Effector memory CD8-positive, alpha-beta T cell (primary cell): ENCODE measurements at regions not wholly inside any gene's neighbourhood (a gene's known extent, or its start where the extent isn't known, plus 50 kb on each side); places are given as distances from the start of the nearest gene placed in this dataset.
"Not testable (repeated sequence)": the region's sequence is repeated elsewhere in the genome, so short reads cannot be mapped to it uniquely, and the experiment has no call there.

ENCODE experiments used
- ATAC-seq: fragments of 150-1000 bp; cut with Tn5 transposase; replicated peaks from 2 replicates; pipeline ENCODE4 v1.10.0; 2021; ENCODE audit warnings: mild to moderate bottlenecking, moderate library complexity
- DNase-seq, 3 experiments: peaks; one replicate each; pipeline ENCODE4 v3.0.0; 2021
- H3K27ac Mint-ChIP-seq, 2 donors: one replicate each; pipeline ENCODE4 v1.8.0; 2022; ENCODE audit warnings: mild to moderate bottlenecking in 2 of 2, mixed read lengths in 2 of 2, moderate library complexity in 2 of 2
- H3K27me3 Mint-ChIP-seq, 2 donors: one replicate each; pipeline ENCODE4 v1.8.0; 2022; ENCODE audit warnings: mixed read lengths in 2 of 2
- H3K36me3 Mint-ChIP-seq: one replicate; pipeline ENCODE4 v1.8.0; 2022; ENCODE audit warnings: mild to moderate bottlenecking, moderate library complexity, mixed read lengths; ENCODE audit not compliant: insufficient read depth
- H3K4me1 Mint-ChIP-seq, 2 donors: one replicate each; pipeline ENCODE4 v1.8.0; 2022; ENCODE audit warnings: low read depth in 2 of 2, mixed read lengths in 2 of 2
- H3K4me3 Mint-ChIP-seq, 2 donors: one replicate each; pipeline ENCODE4 v1.8.0; 2022; ENCODE audit warnings: mild to moderate bottlenecking in 2 of 2, mixed read lengths in 2 of 2, moderate library complexity in 2 of 2
- H3K9me3 Mint-ChIP-seq, 2 donors: one replicate each; pipeline ENCODE4 v1.8.0; 2022; ENCODE audit warnings: mixed read lengths in 2 of 2

DNA sequence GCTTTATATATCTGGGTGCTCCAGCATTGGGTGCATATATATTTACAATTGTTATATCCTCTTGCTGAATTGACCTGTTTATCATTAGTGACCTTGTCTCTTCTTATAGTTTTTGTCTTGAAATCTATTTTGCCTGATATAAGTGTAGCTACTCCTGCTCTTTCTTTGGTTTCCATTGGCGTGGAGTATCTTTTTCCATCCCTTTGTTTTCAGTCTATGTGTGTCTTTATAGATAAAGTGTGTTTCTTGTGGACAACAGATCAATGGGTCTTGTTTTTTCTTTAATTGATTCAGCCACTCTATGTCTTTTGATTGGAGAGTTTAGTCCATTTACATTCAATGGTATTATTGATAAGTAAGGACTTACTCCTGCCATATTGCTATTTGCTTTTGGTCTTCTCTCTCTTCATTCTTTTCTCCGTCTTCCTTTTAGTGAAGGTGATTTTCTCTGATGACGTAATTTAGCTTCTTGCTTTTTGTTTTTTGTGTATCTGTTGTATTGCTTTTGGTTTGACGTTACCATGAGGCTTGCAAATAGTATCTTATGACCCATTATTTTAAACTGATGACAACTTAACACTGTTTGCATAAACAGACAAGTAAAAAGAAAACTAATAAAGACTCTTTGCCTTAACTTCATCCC is 347.6 kb downstream of the TMEM121 start:
- H3K27me3 Mint-ChIP-seq, result peaks cover 33 to 57% of the 10 kb centered on the region in 2 donors
- H3K9me3 Mint-ChIP-seq, result no peaks in the 10 kb centered on the region
- H3K27ac Mint-ChIP-seq, result no peak overlapping the region
- H3K4me1 Mint-ChIP-seq, result no peaks in the 10 kb centered on the region
- DNase-seq (no peak), ATAC-seq (no peak)
- H3K4me3 Mint-ChIP-seq, result no peak overlapping the region
- H3K36me3 Mint-ChIP-seq, result no peaks in the 10 kb centered on the region

DNA sequence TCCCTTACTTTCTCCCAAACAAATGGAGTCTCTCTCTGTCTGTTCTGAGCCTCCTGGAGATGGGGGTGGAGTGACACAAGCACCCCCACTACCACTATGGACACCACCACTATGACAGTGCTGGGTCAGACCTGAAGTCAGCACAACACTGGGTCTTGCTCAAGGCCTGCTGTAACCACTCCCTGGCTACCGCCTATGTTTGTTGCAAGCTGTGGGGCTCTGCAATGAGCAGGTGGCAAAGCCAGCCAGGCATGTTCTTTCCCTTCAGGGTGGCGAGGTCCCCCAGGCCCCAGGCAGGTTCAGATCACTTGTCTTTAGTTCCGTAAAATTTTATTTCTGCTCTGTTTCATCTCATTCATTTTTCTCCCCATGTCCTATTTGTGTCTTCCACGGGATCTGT is 349.8 kb downstream of the TMEM121 start:
- H3K4me1 Mint-ChIP-seq, result no peaks in the 10 kb centered on the region
- H3K36me3 Mint-ChIP-seq, result no peaks in the 10 kb centered on the region
- no peak overlapping the region for H3K4me3 Mint-ChIP-seq
- no peaks in the 10 kb centered on the region for H3K9me3 Mint-ChIP-seq
- H3K27ac Mint-ChIP-seq, result no peak overlapping the region
- ATAC-seq (no peak), DNase-seq (no peak)
- H3K27me3 Mint-ChIP-seq, result peaks cover 39 to 69% of the 10 kb centered on the region in 2 donors

DNA sequence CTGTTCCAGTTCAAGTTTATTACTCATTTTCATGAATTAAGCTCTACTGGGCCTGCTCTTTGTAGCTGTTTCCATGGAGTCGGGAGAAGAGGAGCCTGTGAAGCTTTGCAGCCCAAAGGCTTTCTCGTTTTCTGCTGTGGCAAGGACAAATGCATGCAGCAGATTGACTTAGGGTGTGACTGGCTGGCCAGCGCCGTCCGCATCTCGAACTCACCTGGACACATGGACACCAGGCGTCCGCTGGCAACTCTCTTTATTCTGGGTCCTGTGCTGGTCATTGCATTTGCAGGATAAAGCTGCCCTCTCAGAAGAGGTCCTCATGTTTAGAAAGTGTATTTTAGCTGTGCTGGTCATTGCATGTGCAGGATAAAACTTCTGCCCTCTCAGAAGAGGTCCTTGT is 350.4 kb downstream of the TMEM121 start:
- Mint-ChIP-seq H3K9me3 (no peaks in the 10 kb centered on the region), H3K27me3 (peaks cover 39 to 74% of the 10 kb centered on the region in 2 donors), H3K27ac (no peak overlapping the region), H3K4me3 (no peak overlapping the region), H3K4me1 (no peaks in the 10 kb centered on the region), H3K36me3 (no peaks in the 10 kb centered on the region)
- no peak for DNase-seq
- no peak for ATAC-seq

GRCh38 chr14:105877645-105878044 is 351.3 kb downstream of the TMEM121 start:
- Mint-ChIP-seq H3K36me3 (no peaks in the 10 kb centered on the region), H3K27ac (no peak overlapping the region), H3K9me3 (no peaks in the 10 kb centered on the region), H3K4me3 (no peak overlapping the region), H3K27me3 (peaks cover 39 to 80% of the 10 kb centered on the region in 2 donors), H3K4me1 (no peaks in the 10 kb centered on the region)
- ATAC-seq (no peak), DNase-seq (no peak)

- no peak for ATAC-seq
- DNase-seq, result no peak
- Mint-ChIP-seq H3K27me3 (peaks cover 39 to 80% of the 10 kb centered on the region in 2 donors), H3K4me1 (no peaks in the 10 kb centered on the region), H3K4me3 (no peak overlapping the region), H3K9me3 (no peaks in the 10 kb centered on the region), H3K36me3 (no peaks in the 10 kb centered on the region), H3K27ac (no peak overlapping the region)
Observed at GRCh38 chr14:105878125-105878524, 351.7 kb downstream of the TMEM121 start.

DNA sequence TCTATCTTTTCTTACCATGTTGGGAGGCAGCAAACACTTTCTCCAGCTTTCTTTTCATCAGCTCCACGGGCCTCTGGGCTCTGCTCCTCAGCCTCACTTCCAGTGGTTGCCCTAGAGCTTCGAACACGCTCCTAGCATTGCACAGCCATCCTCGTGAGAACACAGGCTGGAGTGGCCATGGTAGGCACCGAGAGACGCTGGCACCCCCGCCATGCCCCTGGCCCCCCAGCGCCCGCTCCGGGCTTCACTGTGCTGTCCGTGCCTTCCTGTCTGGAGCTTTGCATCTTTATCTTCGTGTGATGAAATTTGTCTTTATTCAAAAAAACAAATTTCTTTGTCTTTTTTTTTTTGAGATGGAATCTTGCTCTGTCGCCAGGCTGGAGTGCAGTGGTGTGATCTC is 352.2 kb downstream of the TMEM121 start:
- peaks cover 39 to 76% of the 10 kb centered on the region in 2 donors for H3K27me3 Mint-ChIP-seq
- no peak overlapping the region for H3K27ac Mint-ChIP-seq
- no peaks in the 10 kb centered on the region for H3K36me3 Mint-ChIP-seq
- no peak for ATAC-seq
- H3K4me1 Mint-ChIP-seq, result no peaks in the 10 kb centered on the region
- DNase-seq, result no peak
- no peaks in the 10 kb centered on the region for H3K9me3 Mint-ChIP-seq
- no peak overlapping the region for H3K4me3 Mint-ChIP-seq

- DNase-seq (no peak), ATAC-seq (no peak)
- H3K4me3 Mint-ChIP-seq, result no peak overlapping the region
- no peaks in the 10 kb centered on the region for H3K36me3 Mint-ChIP-seq
- no peaks in the 10 kb centered on the region for H3K9me3 Mint-ChIP-seq
- no peaks in the 10 kb centered on the region for H3K4me1 Mint-ChIP-seq
- H3K27ac Mint-ChIP-seq, result no peak overlapping the region
- H3K27me3 Mint-ChIP-seq, result peaks cover 31 to 75% of the 10 kb centered on the region in 2 donors
Observed at GRCh38 chr14:105879503-105879866, 353.1 kb downstream of the TMEM121 start.

GRCh38 chr14:105879867-105880561 is 353.6 kb downstream of the TMEM121 start:
- H3K4me3 Mint-ChIP-seq, result no peak overlapping the region
- H3K27me3 Mint-ChIP-seq, result peaks cover 30 to 73% of the 10 kb centered on the region in 2 donors
- H3K27ac Mint-ChIP-seq, result no peak overlapping the region
- DNase-seq (no peak), ATAC-seq (no peak)
- no peaks in the 10 kb centered on the region for H3K4me1 Mint-ChIP-seq
- H3K9me3 Mint-ChIP-seq, result no peaks in the 10 kb centered on the region
- H3K36me3 Mint-ChIP-seq, result no peaks in the 10 kb centered on the region

- no peaks in the 10 kb centered on the region for H3K36me3 Mint-ChIP-seq
- H3K9me3 Mint-ChIP-seq, result no peaks in the 10 kb centered on the region
- ATAC-seq (no peak), DNase-seq (no peak)
- H3K4me3 Mint-ChIP-seq, result no peak overlapping the region
- H3K4me1 Mint-ChIP-seq, result no peaks in the 10 kb centered on the region
- no peak overlapping the region for H3K27ac Mint-ChIP-seq
- peaks cover 24 to 73% of the 10 kb centered on the region in 2 donors for H3K27me3 Mint-ChIP-seq
Observed at GRCh38 chr14:105880616-105881015, 354.2 kb downstream of the TMEM121 start.

- ATAC-seq, result no peak
Observed at GRCh38 chr14:105881021-105881930, 354.9 kb downstream of the TMEM121 start.

DNA sequence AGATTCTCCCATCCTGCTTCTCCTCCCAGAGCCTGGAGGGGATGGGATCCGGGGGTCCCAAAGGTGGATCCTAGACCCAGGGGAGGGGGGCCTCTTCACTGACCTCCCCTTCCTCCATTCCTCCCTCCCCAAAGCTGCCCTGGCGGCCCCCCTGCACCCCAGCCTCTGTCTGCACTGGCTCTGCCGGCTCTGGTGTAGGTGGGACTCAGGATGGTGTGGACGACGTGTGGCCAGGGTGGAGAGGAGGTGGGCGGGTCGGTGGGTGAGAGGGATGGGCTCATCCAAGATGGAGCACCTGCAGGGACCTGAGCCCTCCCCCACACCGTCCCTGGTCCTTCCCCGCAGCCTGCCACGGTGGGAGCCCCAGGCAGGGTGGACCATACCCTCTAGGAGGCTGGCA is 355.6 kb downstream of the TMEM121 start:
- not testable (repeated sequence) for H3K36me3 Mint-ChIP-seq, ATAC-seq, H3K4me1 Mint-ChIP-seq, H3K4me3 Mint-ChIP-seq, H3K27ac Mint-ChIP-seq, H3K9me3 Mint-ChIP-seq, DNase-seq
- peaks cover 12 to 59% of the 10 kb centered on the region in 2 donors for H3K27me3 Mint-ChIP-seq

More at GRCh38 chr14:105881021-105881930, 354.9 kb downstream of the TMEM121 start:
- no peak for DNase-seq
- Mint-ChIP-seq H3K4me3 (no peak overlapping the region), H3K27ac (no peak overlapping the region), H3K9me3 (no peaks in the 10 kb centered on the region), H3K36me3 (no peaks in the 10 kb centered on the region), H3K27me3 (peaks cover 17 to 67% of the 10 kb centered on the region in 2 donors), H3K4me1 (no peaks in the 10 kb centered on the region)

GRCh38 chr14:105882626-105883025 is 356.2 kb downstream of the TMEM121 start:
- H3K9me3 Mint-ChIP-seq, result no peaks in the 10 kb centered on the region
- DNase-seq (no peak), ATAC-seq (no peak)
- no peak overlapping the region for H3K27ac Mint-ChIP-seq
- no peaks in the 10 kb centered on the region for H3K4me1 Mint-ChIP-seq
- H3K36me3 Mint-ChIP-seq, result no peaks in the 10 kb centered on the region
- H3K27me3 Mint-ChIP-seq, result peaks cover 7 to 53% of the 10 kb centered on the region in 2 donors
- H3K4me3 Mint-ChIP-seq, result no peak overlapping the region

- no peaks in the 10 kb centered on the region for H3K36me3 Mint-ChIP-seq
- H3K4me3 Mint-ChIP-seq, result no peak overlapping the region
- H3K27me3 Mint-ChIP-seq, result peaks cover 6 to 48% of the 10 kb centered on the region in 2 donors
- ATAC-seq, result no peak
- no peak for DNase-seq
- H3K4me1 Mint-ChIP-seq, result peaks cover 0 to 2% of the 10 kb centered on the region in 2 donors
- no peak overlapping the region for H3K27ac Mint-ChIP-seq
- H3K9me3 Mint-ChIP-seq, result no peaks in the 10 kb centered on the region
Observed at GRCh38 chr14:105883066-105884005, 357.0 kb downstream of the TMEM121 start.
